ENCODE measurements at regions not wholly inside any gene's neighbourhood (a gene's known extent, or its start where the extent isn't known, plus 50 kb on each side); places are given as distances from the start of the nearest gene placed in this dataset.
"Not testable (repeated sequence)": the region's sequence is repeated elsewhere in the genome, so short reads cannot be mapped to it uniquely, and the experiment has no call there.

GRCh38 chrX:3550871-3551270 lies 162.6 kb downstream of the PRKX start:
- H3K27ac Mint-ChIP-seq = no peak overlapping the region
- peaks cover 6% of the 10 kb centered on the region for H3K27me3 Mint-ChIP-seq
- no peaks in the 10 kb centered on the region for H3K4me1 Mint-ChIP-seq
- POLR2A ChIA-PET = no interaction called here
- no peak overlapping the region for H3K4me3 Mint-ChIP-seq
- H3K36me3 Mint-ChIP-seq = no peaks in the 10 kb centered on the region
- H3K9me3 Mint-ChIP-seq = no peaks in the 10 kb centered on the region
- ATAC-seq (ENCODE audit: low read depth) = no peak
- DNase-seq = no peak

- Mint-ChIP-seq H3K9me3 (no peaks in the 10 kb centered on the region), H3K27ac (no peak overlapping the region), H3K4me1 (no peaks in the 10 kb centered on the region), H3K36me3 (no peaks in the 10 kb centered on the region), H3K27me3 (peaks cover 6% of the 10 kb centered on the region), H3K4me3 (no peak overlapping the region)
- no peak for ATAC-seq (ENCODE audit: low read depth)
- POLR2A ChIA-PET = no interaction called here
- DNase-seq = no peak
Measured at GRCh38 chrX:3550160-3550751, 163.2 kb downstream of the PRKX start.

- no peaks in the 10 kb centered on the region for H3K9me3 Mint-ChIP-seq
- no peak overlapping the region for H3K4me3 Mint-ChIP-seq
- DNase-seq (no peak), ATAC-seq (ENCODE audit: low read depth) (no peak)
- peaks cover 6% of the 10 kb centered on the region for H3K27me3 Mint-ChIP-seq
- H3K36me3 Mint-ChIP-seq = no peaks in the 10 kb centered on the region
- POLR2A ChIA-PET = no interaction called here
- H3K27ac Mint-ChIP-seq = no peak overlapping the region
- H3K4me1 Mint-ChIP-seq = no peaks in the 10 kb centered on the region
Measured at GRCh38 chrX:3549411-3549911, 164.0 kb downstream of the PRKX start.

- H3K27me3 Mint-ChIP-seq = peaks cover 6% of the 10 kb centered on the region
- no peak overlapping the region for H3K27ac Mint-ChIP-seq
- POLR2A ChIA-PET = no interaction called here
- no peaks in the 10 kb centered on the region for H3K9me3 Mint-ChIP-seq
- H3K4me3 Mint-ChIP-seq = no peak overlapping the region
- no peak for DNase-seq
- ATAC-seq (ENCODE audit: low read depth) = no peak
- no peaks in the 10 kb centered on the region for H3K36me3 Mint-ChIP-seq
- H3K4me1 Mint-ChIP-seq = no peaks in the 10 kb centered on the region
Measured at GRCh38 chrX:3548765-3549391, 164.6 kb downstream of the PRKX start.

DNA sequence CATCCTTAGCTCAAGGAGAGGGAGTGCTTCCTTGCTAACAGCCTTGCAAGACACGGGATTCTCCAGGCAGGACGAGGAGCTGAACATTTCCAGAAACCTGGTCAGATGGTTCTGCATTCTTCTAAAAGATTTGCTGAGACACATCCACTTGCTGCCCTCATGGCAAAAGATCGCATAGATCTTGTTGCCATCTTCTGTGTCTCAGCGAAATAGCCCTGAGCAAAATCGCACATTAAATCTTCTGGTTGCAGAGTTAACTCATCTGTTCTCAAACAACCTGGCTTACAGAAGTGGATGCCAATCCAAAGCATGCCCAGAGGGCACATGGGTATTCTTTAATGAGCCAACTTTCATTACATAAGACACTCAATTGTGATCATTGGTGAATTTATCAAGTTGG lies 167.5 kb downstream of the PRKX start:
- Mint-ChIP-seq H3K36me3 (no peaks in the 10 kb centered on the region), H3K4me3 (no peak overlapping the region), H3K27ac (no peak overlapping the region), H3K27me3 (peaks cover 6% of the 10 kb centered on the region), H3K4me1 (no peaks in the 10 kb centered on the region), H3K9me3 (peaks cover 6% of the 10 kb centered on the region)
- no peak for DNase-seq
- POLR2A ChIA-PET = no interaction called here
- no peak for ATAC-seq (ENCODE audit: low read depth)

GRCh38 chrX:3541336-3541735 lies 172.1 kb downstream of the PRKX start:
- Mint-ChIP-seq H3K4me1 (no peaks in the 10 kb centered on the region), H3K27ac (no peak overlapping the region), H3K4me3 (no peak overlapping the region), H3K36me3 (no peaks in the 10 kb centered on the region), H3K9me3 (peaks cover 6% of the 10 kb centered on the region), H3K27me3 (no peaks in the 10 kb centered on the region)
- DNase-seq (no peak), ATAC-seq (ENCODE audit: low read depth) (no peak)
- POLR2A ChIA-PET = no interaction called here

DNA sequence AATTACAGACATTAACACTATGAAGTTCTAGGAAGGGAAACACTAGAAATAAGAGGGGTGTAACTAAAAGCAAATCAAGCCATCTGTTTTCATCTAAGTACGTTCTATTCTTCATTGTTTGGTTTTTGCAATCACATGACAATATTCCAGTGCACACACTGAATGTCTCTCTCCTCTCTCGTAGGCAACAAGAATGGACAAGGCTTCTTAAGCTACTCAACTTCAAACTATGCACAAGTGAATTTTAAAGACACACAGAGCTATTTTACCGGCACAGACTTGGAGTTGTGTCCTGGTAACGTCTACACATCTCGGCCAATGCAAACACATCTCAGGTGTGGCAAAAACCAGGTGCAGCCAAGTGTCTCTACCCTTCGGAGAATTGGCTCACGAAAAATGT lies 173.3 kb downstream of the PRKX start:
- peaks cover 6% of the 10 kb centered on the region for H3K9me3 Mint-ChIP-seq
- ATAC-seq (ENCODE audit: low read depth) = no peak
- no peak overlapping the region for H3K4me3 Mint-ChIP-seq
- H3K27ac Mint-ChIP-seq = no peak overlapping the region
- no peaks in the 10 kb centered on the region for H3K36me3 Mint-ChIP-seq
- H3K27me3 Mint-ChIP-seq = no peaks in the 10 kb centered on the region
- no peaks in the 10 kb centered on the region for H3K4me1 Mint-ChIP-seq
- POLR2A ChIA-PET = no interaction called here
- DNase-seq = no peak

- no peak overlapping the region for H3K27ac Mint-ChIP-seq
- no peaks in the 10 kb centered on the region for H3K9me3 Mint-ChIP-seq
- no peak overlapping the region for H3K4me3 Mint-ChIP-seq
- POLR2A ChIA-PET = no interaction called here
- no peak for DNase-seq
- ATAC-seq (ENCODE audit: low read depth) = no peak
- no peaks in the 10 kb centered on the region for H3K36me3 Mint-ChIP-seq
- no peaks in the 10 kb centered on the region for H3K4me1 Mint-ChIP-seq
- peaks cover 2% of the 10 kb centered on the region for H3K27me3 Mint-ChIP-seq
Measured at GRCh38 chrX:3532581-3533085, 180.8 kb downstream of the PRKX start.

GRCh38 chrX:3531435-3531834 lies 182.0 kb downstream of the PRKX start:
- H3K9me3 Mint-ChIP-seq; H3K4me3 Mint-ChIP-seq; ATAC-seq (ENCODE audit: low read depth); H3K36me3 Mint-ChIP-seq; DNase-seq; H3K4me1 Mint-ChIP-seq; H3K27ac Mint-ChIP-seq; POLR2A ChIA-PET; H3K27me3 Mint-ChIP-seq: not testable (repeated sequence)

GRCh38 chrX:3529466-3530010 lies 183.1 kb upstream of the MXRA5 start:
- no peak for DNase-seq
- no peaks in the 10 kb centered on the region for H3K36me3 Mint-ChIP-seq
- peaks cover 2% of the 10 kb centered on the region for H3K27me3 Mint-ChIP-seq
- POLR2A ChIA-PET = no interaction called here
- H3K4me3 Mint-ChIP-seq = no peak overlapping the region
- no peaks in the 10 kb centered on the region for H3K4me1 Mint-ChIP-seq
- H3K27ac Mint-ChIP-seq = no peak overlapping the region
- ATAC-seq (ENCODE audit: low read depth) = no peak
- no peaks in the 10 kb centered on the region for H3K9me3 Mint-ChIP-seq

DNA sequence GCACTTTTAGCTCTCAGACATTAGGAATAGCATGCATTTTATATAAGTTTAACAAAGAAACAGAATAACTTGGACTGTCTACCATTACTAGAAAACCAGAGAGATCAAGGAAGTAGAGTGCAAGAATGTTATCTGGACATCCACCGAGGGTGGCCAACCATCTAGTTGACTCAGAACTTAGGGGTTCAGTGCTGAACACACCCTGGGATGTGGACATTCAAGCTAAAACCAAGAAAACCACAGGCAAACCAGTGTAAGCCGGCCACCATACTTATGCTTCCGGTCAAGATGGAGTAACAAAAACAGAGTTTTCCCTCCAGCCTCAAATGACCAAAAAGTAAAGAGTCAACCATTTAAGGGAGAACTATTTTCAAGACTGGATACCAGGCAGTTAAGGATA lies 181.4 kb upstream of the MXRA5 start:
- POLR2A ChIA-PET = no interaction called here
- H3K9me3 Mint-ChIP-seq = no peaks in the 10 kb centered on the region
- H3K4me3 Mint-ChIP-seq = no peak overlapping the region
- no peaks in the 10 kb centered on the region for H3K27me3 Mint-ChIP-seq
- no peaks in the 10 kb centered on the region for H3K4me1 Mint-ChIP-seq
- ATAC-seq (ENCODE audit: low read depth) (no peak), DNase-seq (no peak)
- no peaks in the 10 kb centered on the region for H3K36me3 Mint-ChIP-seq
- H3K27ac Mint-ChIP-seq = no peak overlapping the region

DNA sequence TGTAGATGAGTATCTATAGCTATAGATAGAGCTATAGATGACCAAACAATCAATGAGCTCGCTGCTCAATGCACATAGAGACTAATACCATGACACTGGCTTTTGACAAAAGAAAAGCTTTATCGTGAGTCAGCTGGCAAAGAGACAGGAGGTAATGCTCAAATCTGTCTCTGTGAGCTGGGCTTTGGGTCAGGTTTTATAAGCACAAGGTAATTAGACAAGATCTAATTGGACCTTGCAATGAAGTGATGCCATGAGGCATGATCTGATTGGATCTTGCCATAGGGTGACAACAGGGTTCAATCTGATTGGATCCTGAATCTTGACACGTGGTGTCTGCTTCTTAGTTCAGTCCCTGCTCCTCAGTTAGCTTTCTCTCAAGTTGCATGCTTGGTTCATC lies 180.7 kb upstream of the MXRA5 start:
- Mint-ChIP-seq H3K4me1 (no peaks in the 10 kb centered on the region), H3K27me3 (no peaks in the 10 kb centered on the region), H3K27ac (no peak overlapping the region), H3K36me3 (no peaks in the 10 kb centered on the region), H3K9me3 (no peaks in the 10 kb centered on the region), H3K4me3 (no peak overlapping the region)
- DNase-seq (no peak), ATAC-seq (ENCODE audit: low read depth) (no peak)
- POLR2A ChIA-PET = no interaction called here

- no peaks in the 10 kb centered on the region for H3K4me1 Mint-ChIP-seq
- POLR2A ChIA-PET = no interaction called here
- H3K27me3 Mint-ChIP-seq = no peaks in the 10 kb centered on the region
- no peak overlapping the region for H3K4me3 Mint-ChIP-seq
- H3K27ac Mint-ChIP-seq = no peak overlapping the region
- ATAC-seq (ENCODE audit: low read depth) = no peak
- DNase-seq = no peak
- H3K9me3 Mint-ChIP-seq = no peaks in the 10 kb centered on the region
- H3K36me3 Mint-ChIP-seq = no peaks in the 10 kb centered on the region
Measured at GRCh38 chrX:3526731-3527130, 180.3 kb upstream of the MXRA5 start.

DNA sequence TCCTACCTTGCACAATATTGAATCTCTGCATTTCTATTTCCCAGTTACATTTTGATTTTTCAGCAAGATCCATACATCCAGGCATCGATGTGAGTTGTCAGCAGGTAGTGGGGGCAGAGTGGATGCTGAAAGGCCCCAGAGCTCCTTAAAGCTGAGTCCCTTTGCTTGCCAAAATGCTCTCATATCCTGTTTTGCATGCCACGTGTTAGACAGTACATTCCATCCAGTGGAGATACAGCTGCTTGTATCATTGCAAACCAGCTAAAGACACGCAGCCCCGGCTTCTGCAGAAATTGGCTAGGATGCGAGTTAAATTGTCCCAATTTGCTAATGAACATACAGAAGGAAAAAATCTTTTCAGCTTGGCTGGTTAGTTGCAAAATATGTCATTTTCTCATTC lies 179.6 kb upstream of the MXRA5 start:
- H3K27ac Mint-ChIP-seq = no peak overlapping the region
- no peaks in the 10 kb centered on the region for H3K27me3 Mint-ChIP-seq
- DNase-seq (no peak), ATAC-seq (ENCODE audit: low read depth) (no peak)
- H3K36me3 Mint-ChIP-seq = no peaks in the 10 kb centered on the region
- H3K9me3 Mint-ChIP-seq = no peaks in the 10 kb centered on the region
- no peak overlapping the region for H3K4me3 Mint-ChIP-seq
- POLR2A ChIA-PET = no interaction called here
- no peaks in the 10 kb centered on the region for H3K4me1 Mint-ChIP-seq
